GM20000 (cell line): ENCODE measurements at regions not wholly inside any gene's neighbourhood (a gene's known extent, or its start where the extent isn't known, plus 50 kb on each side); places are given as distances from the start of the nearest gene placed in this dataset.

Experiments used
- DNase-seq: peaks from one replicate; pipeline ENCODE4 v3.0.0; 2012; ENCODE audit warnings: low spot score
- CTCF ChIP-seq: IDR thresholded peaks from 2 replicates; pipeline ENCODE4 v1.5.1; 2012; ENCODE audit warnings: mild to moderate bottlenecking, control low read depth; ENCODE audit errors: extremely low read depth, missing control alignments

DNA sequence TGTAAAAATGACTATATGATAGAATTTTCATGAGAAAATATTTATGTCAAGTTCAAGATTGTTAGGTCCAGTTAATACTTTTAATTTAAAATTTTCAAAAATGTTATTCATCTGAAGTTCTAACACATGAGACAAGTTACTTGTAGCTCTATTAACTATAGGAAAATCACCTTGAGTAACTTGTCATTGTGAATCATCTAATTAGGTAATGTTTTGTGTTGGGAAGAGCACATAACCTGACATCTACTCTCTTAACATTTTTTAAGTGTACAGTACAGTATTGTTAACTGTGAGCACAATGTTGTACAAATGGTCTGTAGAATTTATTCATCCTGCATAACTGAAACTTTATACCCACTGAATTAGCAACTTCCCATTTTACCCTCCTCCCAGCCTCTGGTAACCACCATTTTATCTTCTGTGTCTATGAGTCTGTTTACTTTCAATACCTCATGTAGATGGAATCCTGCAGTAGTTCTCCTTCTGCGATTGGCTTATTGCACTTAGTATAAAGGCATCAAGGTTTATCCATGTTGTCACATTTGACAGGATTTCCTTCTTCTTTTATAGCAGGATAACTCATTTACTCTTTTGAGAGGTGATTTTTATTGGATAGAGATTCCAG is 54.6 kb downstream of the ARL4A start:
- no peak for DNase-seq
- TF ChIP-seq CTCF = no peak

DNA sequence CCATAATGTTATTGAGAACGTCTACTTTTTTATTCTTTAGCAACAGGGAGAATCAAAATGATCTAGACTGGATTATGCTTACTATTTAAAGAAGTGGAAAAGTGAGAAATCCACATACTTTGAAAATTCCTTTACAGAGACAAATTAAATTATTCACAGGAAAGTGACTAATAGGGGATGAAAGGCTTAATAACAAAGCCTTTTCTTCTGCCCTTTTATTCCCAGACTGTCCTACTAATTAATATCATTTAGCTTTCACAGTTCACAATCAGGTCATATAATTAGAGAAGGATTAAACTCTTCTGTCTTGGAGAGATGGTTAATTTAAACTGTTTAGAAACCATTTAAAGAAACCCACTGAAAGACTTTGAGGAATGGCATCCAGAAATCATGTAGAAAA is 58.8 kb downstream of the ARL4A start:
- DNase-seq = no peak

GRCh38 chr7:12747687-12748306 is 60.4 kb downstream of the ARL4A start:
- no peak for TF ChIP-seq CTCF
- DNase-seq = no peak

More for the DNA sequence above, 58.8 kb downstream of the ARL4A start:
- no peak for TF ChIP-seq CTCF

- TF ChIP-seq CTCF = no peak
These were observed 61.6 kb downstream of the ARL4A start for GRCh38 chr7:12749069-12749468.

DNA sequence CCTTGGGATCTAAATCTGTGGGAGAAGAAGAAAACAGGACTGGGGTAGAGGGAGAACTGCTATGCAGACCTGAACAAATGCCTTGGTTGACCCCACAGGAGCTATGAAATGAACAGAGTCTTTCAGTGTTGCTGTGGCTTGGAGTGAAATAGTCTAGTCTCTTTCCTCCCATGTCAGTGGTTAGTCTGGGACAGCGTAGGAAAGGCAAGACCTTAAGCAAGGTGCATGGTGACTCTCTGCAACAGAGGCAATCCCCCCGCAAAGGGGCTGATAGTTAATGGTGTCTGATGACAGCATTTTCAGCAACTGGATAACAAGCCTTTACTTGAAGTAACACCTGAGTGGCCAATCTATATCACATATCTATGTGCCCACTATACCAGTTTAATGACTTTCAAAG is 62.3 kb downstream of the ARL4A start:
- DNase-seq = no peak
- TF ChIP-seq CTCF = no peak

More at GRCh38 chr7:12749069-12749468, 61.6 kb downstream of the ARL4A start:
- DNase-seq = no peak

DNA sequence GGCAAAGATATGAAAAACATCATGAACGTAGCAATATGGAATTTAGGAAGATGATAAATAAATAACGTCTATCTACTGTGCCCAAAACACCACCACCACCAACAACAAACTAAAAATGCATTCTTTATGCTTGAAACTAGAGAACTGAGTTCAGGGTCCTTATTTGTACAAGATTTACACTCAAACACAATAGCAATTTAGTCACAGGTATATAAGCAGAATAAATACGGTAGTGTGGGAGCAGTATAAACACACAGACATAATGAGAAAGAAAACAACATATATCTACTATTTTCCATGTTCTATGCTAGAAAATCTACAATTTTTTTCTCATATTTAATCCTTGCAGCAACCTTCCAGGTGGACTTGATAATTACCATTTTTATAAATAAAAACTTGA is 64.3 kb downstream of the ARL4A start:
- DNase-seq = no peak
- TF ChIP-seq CTCF = no peak

DNA sequence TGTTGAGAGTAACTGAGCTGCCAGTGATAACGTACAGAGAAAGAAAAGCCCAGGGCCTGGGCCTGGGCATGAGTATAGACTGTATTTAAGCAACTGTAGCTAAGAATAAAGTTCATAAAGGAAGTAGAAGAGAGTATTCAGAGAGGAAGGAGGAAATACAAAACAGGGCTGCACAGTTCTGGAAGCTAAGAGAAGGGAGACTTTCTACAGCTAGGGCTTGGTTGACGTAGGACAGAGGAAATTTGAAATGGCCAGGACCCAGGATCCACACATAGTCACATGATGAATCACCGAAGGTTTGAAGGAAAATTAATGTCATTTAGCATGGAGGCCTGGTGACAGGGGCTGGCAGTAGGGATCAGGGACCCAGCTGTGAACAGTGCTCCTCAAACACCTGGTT is 66.7 kb downstream of the ARL4A start:
- no peak for DNase-seq
- TF ChIP-seq CTCF = no peak
